Liver (tissue), 8 donors: ENCODE measurements at regions not wholly inside any gene's neighbourhood (a gene's known extent, or its start where the extent isn't known, plus 50 kb on each side); places are given as distances from the start of the nearest gene placed in this dataset.

Experiments used
- DNase-seq: peaks from one replicate; pipeline ENCODE4 v3.0.0-alpha.2; 2017; ENCODE audit warnings: low spot score
- H3K27ac ChIP-seq, 2 donors: one replicate each; pipeline ENCODE4 v1.7.0; 2013; ENCODE audit warnings: inconsistent platforms in 2 of 2, low read length in 2 of 2, control low read depth in 1 of 2, low read depth in 1 of 2, mild to moderate bottlenecking in 1 of 2
- H3K27me3 ChIP-seq, 4 donors: one replicate each; pipeline versions ENCODE4 v1.6.1 to v1.7.0; 2013; ENCODE audit warnings: low read length in 3 of 4, inconsistent platforms in 1 of 4, mild to moderate bottlenecking in 1 of 4, moderate library complexity in 1 of 4; ENCODE audit not compliant: control insufficient read depth in 4 of 4, insufficient read depth in 4 of 4
- H3K36me3 ChIP-seq, 4 donors: one replicate each; pipeline versions ENCODE4 v1.6.1 to v1.7.0; 2013; ENCODE audit warnings: low read length in 3 of 4, mild to moderate bottlenecking in 3 of 4, low read depth in 1 of 4, moderate library complexity in 1 of 4; ENCODE audit not compliant: control insufficient read depth in 4 of 4, insufficient read depth in 3 of 4
- H3K4me1 ChIP-seq, 4 donors: one replicate each; pipeline versions ENCODE4 v1.6.1 to v1.7.0; 2013; ENCODE audit warnings: low read length in 3 of 4, mild to moderate bottlenecking in 3 of 4, moderate library complexity in 1 of 4; ENCODE audit not compliant: control insufficient read depth in 4 of 4, insufficient read depth in 4 of 4
- H3K4me3 ChIP-seq, 3 donors: one replicate each; pipeline versions ENCODE4 v1.6.1 to v1.7.0; 2013; ENCODE audit warnings: low read length in 3 of 3, control low read depth in 1 of 3, low read depth in 1 of 3, mild to moderate bottlenecking in 1 of 3
- H3K9ac ChIP-seq, 2 donors: one replicate each; pipeline ENCODE4 v1.7.0; 2013; ENCODE audit warnings: low read length in 2 of 2, mild to moderate bottlenecking in 2 of 2, moderate library complexity in 2 of 2, control low read depth in 1 of 2, low read depth in 1 of 2
- H3K9me3 ChIP-seq, 4 donors: one replicate each; pipeline versions ENCODE4 v1.6.1 to v1.7.0; 2013; ENCODE audit warnings: low read length in 3 of 4; ENCODE audit not compliant: control insufficient read depth in 4 of 4
- ATF3 ChIP-seq: IDR thresholded peaks from 2 replicates; pipeline ENCODE4 v1.6.1; 2016; ENCODE audit warnings: antibody characterized with exemption
- CTCF ChIP-seq: fragments of 150-350 bp; IDR thresholded peaks from 2 replicates; pipeline ENCODE4 v1.5.1; 2017; ENCODE audit warnings: improper control_type of control experiment, low read depth, low read length; ENCODE audit not compliant: missing input control
- EGR1 ChIP-seq, 2 donors: IDR thresholded peaks; 2 replicates each; pipeline ENCODE4 v1.6.1; 2016 to 2018; ENCODE audit warnings: antibody characterized with exemption in 2 of 2, low read depth in 2 of 2
- FOXA1 ChIP-seq: IDR thresholded peaks from 2 replicates; pipeline ENCODE4 v1.6.1; 2016; ENCODE audit warnings: antibody characterized with exemption
- GABPA ChIP-seq, 2 donors: IDR thresholded peaks in 1 of 2; conservative IDR thresholded peaks in 1 of 2; 2 replicates each; pipeline ENCODE4 v1.6.1; 2016; ENCODE audit warnings: antibody characterized with exemption in 2 of 2, mild to moderate bottlenecking in 1 of 2, moderate library complexity in 1 of 2
- JUND ChIP-seq, 2 donors: IDR thresholded peaks; 2 replicates each; pipeline ENCODE4 v1.6.1; 2016; ENCODE audit warnings: antibody characterized with exemption in 2 of 2
- NR2F2 ChIP-seq: IDR thresholded peaks from 2 replicates; pipeline ENCODE4 v1.6.1; 2016; ENCODE audit warnings: antibody characterized with exemption
- REST ChIP-seq: IDR thresholded peaks from 2 replicates; pipeline ENCODE4 v1.6.1; 2016; ENCODE audit warnings: antibody characterized with exemption, mild to moderate bottlenecking
- RXRA ChIP-seq, 2 donors: IDR thresholded peaks; 2 replicates each; pipeline ENCODE4 v1.6.1; 2017 to 2018; ENCODE audit warnings: antibody characterized with exemption in 2 of 2, mild to moderate bottlenecking in 1 of 2
- TAF1 ChIP-seq: conservative IDR thresholded peaks from 2 replicates; pipeline ENCODE4 v1.6.1; 2016; ENCODE audit warnings: antibody characterized with exemption, mild to moderate bottlenecking
- YY1 ChIP-seq: IDR thresholded peaks from 2 replicates; pipeline ENCODE4 v1.6.1; 2016; ENCODE audit warnings: antibody characterized with exemption, mild to moderate bottlenecking
- ZBTB33 ChIP-seq: IDR thresholded peaks from 2 replicates; pipeline ENCODE4 v1.6.1; 2016; ENCODE audit warnings: antibody characterized with exemption
- WGBS: extraction: QIAGEN DNeasy Blood & Tissue Kit; methylation state at CpG from one replicate; pipeline ENCODE4 v1.1.7; 2013; 5-methylcytosine and 5-hydroxymethylcytosine counted together
- donor health status: healthy.
- donor health status: healthy.
- donor health status: healthy.
- donor health status: healthy.
- donor health status: healthy.

- 80% methylated on average over 1 of the region's 1 CpG for WGBS
Measured at GRCh38 chr2:224263571-224264043, 138.3 kb downstream of the FAM124B start.

More at GRCh38 chr2:224263571-224264043, 138.3 kb downstream of the FAM124B start:
- no peak for DNase-seq
- Histone ChIP-seq H3K4me1 (no peaks in the 10 kb centered on the region), H3K27me3 (no peaks in the 10 kb centered on the region), H3K36me3 (no peaks in the 10 kb centered on the region), H3K9ac (no peak overlapping the region), H3K27ac (no peak overlapping the region), H3K9me3 (no peaks in the 10 kb centered on the region), H3K4me3 (no peak overlapping the region)
- TF ChIP-seq RXRA (IDR thresholded peaks at IDR 0.05) (no peak), EGR1 (IDR thresholded peaks at IDR 0.05; ENCODE audit: low read depth in 2 of 2) (no peak), JUND (IDR thresholded peaks at IDR 0.05) (no peak), GABPA (IDR thresholded peaks at IDR 0.05 in 1 of 2, conservative IDR thresholded peaks at IDR 0.05 in 1 of 2) (no peak), TAF1 (no peak), YY1 (no peak), NR2F2 (no peak), CTCF (no peak), FOXA1 (no peak), ZBTB33 (no peak), ATF3 (no peak), REST (no peak)
